GM19324 (cell line): ENCODE measurements at regions not wholly inside any gene's neighbourhood (a gene's known extent, or its start where the extent isn't known, plus 50 kb on each side); places are given as distances from the start of the nearest gene placed in this dataset.
"Not testable (repeated sequence)": the region's sequence is repeated elsewhere in the genome, so short reads cannot be mapped to it uniquely, and the experiment has no call there.

Experiments
- ATAC-seq: cut with Tn5 transposase; IDR thresholded peaks from one replicate; pipeline ENCODE4 v1.9.1; 2021; ENCODE audit warnings: mild to moderate bottlenecking, moderate library complexity; ENCODE audit not compliant: unreplicated experiment, low FRiP score

DNA sequence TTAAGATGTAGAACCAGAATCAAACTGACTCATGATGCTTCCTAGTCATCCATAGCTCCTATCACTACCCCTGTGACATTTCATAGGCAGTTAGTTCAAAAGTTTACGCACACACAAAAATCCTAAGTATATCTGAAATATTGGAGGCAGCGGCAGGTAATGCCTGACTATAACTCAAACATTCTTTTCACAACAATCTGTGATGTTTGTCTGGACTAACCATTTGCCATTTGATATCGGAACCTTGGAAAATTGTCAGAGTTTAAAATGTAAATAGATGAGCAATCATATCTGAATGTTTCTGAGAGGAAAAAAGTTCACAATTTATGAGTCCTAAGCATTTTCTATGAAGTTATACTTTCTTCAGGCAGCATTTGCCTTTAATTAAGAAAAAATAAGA is 1078.2 kb downstream of the EPHA7 start:
- no peak for ATAC-seq

DNA sequence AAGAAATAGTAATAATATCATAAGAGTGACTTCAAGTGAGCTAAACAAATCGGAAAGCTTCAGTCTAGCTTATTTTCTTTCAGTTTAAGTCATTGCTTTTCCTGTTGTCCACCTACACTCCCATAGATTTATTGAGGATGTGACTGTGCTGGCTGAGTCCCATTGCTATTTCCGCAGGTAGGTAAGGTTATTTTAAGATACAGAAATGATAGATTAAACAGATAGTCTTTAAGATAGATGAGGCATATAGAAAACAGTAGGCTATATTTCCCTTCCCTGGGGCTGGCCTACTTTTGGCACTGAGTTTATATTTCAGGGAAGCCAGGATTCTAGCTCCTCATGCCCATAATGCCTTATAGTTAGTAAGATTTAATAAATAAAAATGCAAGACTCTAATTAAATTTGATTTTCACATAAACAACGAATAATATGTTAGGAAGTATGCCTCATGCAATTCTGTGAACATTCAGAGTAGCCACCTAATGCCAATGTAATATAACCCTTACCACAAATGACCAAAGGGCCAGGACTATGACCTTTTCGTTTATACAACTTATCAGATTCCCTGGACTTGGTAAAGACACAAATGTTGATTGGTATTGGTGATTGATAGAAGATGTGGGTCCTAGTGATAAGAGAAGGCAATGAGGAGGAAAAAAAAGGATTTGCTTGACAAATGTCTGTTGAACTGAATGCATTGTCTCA is 1079.3 kb downstream of the EPHA7 start:
- no peak for ATAC-seq

DNA sequence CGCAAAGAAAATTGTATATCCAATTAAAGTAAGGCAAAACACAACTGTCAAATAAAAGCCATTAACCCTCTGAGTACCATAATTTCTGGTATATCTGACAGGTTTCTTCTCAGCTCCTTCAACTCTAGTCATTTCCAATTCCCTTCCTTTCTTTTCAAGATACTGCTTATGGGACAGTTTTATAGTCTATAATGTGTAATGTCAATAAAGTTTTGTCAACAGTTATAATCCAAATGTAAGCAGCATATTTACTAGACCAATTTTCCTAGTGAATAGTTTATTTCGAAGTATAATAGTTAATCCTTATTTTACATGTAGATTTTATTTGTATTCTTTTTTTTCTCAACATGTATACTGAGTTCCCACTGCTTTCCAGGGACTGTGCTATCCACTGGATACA is 1081.8 kb downstream of the EPHA7 start:
- no peak for ATAC-seq

DNA sequence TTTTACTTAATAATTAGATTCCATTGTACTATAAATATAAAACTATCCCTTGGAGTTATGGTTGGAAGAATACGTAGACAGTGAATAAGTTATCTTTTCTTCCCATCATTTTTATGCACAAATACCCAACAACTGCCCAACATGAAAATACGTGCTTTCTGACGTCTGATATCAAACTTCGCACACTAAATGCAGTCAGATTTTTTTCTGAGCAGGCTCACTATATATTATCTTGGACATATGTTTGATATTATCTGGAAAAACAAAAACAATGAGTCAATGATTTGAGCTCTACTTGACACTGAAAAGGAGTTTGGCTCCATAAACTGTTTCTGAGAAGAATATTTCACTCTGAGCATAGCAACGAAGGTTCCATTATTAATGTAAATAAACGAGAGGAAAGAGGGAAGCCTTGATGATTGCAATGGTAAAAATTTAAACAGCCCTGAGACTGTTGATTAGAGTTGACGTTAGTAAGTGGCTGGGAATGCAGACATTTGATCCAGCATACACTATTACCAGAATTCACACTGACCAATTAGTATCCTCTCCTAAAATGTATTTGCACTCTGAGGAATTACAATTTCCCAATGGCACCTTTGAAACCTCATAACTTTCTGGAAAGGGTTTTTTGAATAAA is 1090.0 kb downstream of the EPHA7 start:
- ATAC-seq = no peak

DNA sequence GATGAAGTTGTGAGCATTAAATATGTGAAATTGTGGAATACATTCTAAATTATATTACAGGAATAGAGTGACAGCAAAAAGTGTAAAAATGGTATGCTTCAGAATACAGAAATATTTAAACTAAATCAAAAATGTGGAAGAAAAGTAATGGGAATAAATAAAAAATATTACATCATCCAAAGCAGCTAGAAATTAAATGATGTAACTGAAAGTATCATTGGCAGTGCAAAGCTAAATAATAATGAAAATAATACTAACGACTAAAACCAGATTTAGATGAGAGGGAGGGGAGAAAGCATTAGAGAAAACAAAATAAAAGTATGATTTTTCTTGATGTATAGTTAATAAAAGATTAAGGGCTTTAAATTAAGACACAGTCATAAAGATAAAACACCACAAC is 1104.0 kb downstream of the EPHA7 start:
- no peak for ATAC-seq

DNA sequence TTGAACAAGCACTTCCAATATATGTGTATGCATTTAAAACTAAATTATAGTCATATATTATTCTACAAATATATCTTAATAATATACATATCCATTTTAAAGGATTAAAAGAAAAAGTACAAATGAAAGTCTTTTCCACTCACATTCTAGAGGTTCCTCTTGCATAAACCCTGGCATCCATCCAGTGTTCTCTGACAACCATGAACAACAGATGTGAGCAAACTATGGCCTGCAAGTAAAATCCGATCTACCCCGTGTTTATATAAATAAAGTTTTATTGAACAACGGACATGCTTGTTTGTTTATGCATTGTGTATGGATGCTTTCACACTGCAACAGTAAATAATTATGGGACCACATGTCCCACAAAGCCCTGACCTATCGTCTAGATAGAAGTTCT is 1122.3 kb downstream of the EPHA7 start:
- no peak for ATAC-seq

DNA sequence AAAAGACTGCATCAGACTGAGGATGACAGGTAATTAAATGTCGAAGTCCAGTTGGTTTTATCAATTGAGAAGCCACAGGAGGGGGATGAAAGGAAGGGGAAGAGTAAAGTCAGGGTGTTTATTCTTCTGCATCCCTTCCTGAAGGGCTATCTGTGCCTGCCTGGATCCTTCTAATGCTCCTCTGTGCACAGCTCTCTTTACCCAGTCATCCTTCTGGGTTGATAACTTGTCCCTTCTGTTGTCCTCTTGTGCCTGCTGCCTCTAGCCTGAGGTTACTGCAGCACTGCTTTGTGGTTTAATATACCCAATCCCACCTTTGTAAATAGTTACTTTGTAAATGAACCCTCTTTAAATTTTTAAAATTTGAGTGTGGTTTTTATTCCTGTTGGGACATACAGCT is 1127.3 kb downstream of the EPHA7 start:
- ATAC-seq = no peak

DNA sequence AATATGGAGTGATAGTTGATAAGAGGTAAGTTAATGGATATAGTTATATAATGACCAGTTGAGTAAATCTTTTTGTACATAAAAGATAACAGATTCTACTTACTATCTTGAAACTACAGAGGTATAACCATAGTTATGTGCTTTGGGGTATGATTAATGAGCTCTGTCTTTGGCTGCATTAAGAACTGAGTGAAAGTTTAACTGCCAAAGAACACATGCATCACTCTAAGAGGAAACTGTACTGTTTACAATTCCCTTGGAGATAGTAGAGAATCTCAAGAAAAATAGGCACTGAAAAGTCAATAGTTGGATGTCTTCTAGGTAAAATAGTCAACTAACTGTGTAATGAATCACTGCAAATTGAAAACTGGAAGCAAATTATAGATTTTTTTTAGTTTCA is 1129.5 kb downstream of the EPHA7 start:
- ATAC-seq = no peak

DNA sequence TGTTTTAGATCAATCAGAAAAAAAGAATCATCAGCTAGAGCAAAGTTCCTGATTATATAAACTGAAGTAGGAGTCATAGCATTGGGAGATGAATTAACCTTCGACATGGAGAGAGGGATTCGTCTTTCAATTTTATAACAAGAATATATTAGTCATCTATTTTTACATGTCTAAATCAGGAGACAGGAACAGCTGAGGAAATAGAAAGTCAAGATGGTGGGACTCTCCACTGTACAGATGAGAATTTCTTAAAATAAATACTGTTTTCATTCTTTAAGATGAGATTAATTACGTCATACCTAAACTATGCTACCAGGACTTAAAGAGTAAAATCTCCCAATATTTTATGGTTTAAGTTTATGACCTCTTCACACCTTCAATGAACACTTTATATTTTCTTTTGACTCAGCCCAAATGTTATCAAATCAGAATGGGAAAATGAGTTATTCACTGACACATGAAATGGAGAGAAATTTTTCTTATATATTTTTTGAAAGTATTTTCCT is 1137.7 kb downstream of the EPHA7 start:
- no peak for ATAC-seq

DNA sequence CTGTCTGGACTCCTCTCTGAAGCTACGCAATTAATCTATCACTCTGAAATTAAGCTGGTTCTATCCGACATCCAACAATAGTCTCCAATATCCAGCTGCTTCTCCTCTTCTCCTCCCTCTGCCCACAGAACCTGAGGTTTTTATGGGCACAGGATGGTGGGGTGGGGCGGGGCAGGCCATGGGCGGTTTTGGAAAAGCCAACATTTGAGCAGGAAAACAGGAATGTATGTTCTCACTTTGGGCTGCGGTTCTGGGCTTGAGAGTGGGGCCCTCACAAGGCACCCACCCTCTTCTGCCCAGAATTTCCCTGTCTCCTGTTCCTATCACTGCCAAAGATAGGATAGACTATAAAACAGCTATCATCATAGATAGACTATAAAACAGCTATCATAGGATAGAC is 1144.2 kb downstream of the EPHA7 start:
- ATAC-seq = no peak

DNA sequence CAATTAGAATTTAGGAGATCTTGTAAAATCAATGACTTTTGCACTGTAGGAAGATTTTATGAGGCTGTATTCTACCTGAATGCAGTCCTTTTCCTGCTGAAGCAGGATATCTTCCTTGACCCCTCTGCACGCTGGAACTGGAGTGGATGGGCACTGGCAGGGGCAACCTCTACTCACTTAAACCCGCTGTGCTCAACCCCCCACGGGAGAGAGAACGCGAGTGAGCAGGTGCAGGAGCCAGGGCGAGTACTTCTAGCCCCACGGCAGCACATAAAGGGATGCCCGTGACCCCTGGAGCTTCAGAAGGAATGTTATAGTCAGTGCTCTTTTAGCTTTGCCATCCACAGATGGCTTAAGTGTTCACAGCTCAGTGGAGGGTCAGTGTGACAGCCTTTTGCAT is 1144.8 kb downstream of the EPHA7 start:
- no peak for ATAC-seq

DNA sequence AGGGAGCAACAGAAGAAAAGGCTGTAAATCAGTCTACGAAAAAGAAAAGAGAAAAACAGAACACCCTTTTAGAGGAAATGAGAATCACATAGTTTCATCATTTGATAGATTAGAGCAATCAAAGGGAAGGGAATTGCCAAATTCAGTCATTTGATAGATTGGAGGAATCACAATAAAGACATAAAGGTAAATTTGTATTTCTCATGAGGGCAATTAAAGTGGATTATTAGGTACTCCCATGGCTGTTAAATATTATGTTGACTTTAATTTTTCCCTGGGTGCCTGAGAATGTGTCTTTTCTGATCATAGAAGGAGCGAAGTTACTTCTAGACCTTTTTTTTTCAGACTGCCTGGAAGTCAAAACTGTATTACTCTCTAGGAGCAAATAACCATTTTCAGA is 1145.7 kb downstream of the EPHA7 start:
- ATAC-seq = no peak

DNA sequence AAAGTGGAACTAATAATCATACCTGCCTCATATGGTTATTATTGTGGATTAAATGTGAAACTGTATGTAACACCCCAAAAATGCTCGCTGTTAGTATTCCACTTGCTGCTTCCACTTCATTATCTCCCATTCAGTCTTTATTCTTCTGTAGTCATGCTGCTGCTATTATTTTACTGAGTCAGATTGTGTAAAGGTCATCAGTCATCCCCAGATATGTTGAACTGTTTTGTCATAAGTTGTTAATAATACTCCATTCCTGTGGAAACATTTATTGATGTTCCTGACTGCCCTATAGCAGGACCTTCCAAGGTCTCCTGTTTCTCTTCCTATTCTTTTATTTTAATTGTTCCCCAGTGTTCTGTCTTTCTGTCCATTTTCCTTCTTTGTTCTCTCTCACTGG is 1148.3 kb downstream of the EPHA7 start:
- ATAC-seq = no peak

DNA sequence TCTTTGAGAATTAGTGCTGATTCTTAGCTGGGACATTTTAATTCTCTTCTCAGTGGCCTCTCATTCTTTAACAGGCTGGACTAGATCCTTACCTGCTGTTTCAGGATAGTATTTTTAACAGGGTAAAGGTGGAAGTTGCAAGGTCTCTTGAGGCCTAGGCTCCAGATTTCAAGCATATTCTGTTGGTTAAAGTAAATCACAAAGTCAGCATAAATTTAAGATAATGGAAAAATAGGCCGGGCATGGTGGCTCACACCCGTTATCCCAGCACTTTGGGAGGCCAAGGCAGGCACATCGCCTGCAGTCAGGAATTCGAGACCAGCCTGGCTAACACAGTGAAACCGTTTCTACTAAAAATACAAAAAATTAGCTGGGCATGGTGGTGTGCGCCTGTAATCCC is 1149.0 kb downstream of the EPHA7 start:
- ATAC-seq = no peak

DNA sequence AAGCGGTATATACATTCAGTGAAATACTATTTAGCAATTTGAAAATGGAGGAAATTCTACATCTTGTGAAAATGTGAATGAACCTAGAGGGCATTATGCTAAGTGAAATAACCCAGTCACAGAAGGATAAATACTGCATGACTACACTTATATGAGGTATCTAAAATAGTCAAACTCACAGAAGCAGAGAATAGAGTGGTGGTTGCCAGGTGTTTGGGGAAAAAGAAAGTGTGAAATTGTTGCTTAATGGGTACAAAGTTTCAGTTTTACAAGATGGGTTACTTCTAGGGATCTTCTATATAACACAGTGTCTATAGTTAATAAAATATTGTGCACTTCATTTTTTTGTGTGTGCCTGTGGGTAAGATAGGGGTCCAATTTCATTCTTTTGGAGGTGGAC is 1152.0 kb downstream of the EPHA7 start:
- ATAC-seq = no peak

DNA sequence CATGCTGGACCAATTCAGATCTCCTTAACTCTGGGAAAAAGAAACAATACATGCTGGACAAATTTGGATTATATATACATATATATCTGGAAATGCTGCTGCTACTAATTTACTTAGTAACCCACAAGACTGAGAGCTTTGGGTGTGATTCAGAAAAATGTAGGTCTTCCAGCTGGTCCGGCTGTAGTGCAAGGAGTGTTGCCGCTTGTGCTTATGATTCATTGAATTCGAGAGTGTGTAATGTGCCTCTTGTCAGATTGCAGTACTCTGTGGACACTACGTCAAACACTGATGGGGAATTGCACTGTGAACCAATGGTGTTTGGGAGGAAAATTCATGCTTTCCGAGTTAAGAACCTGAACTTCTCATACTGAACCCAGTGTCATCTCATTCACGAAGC is 1155.5 kb downstream of the EPHA7 start:
- ATAC-seq = no peak

DNA sequence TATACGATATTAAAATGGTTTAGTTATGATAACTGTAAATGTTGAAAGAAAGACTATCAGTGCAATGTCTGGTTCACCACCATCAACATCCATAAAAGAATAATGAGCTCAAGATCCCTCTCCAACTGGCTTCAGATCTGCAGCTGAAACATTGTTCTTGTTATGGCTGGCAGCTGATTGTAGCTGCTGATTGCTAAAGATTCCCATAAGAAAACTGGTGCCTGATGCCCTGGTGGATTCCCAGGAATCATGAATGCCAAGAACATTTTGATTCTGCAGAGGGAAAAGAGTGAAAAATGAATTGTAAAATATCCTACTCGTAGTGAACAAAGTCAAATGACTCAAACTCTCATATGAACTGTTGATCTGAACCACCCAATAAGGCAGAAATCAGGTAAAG is 1160.2 kb downstream of the EPHA7 start:
- ATAC-seq = no peak

DNA sequence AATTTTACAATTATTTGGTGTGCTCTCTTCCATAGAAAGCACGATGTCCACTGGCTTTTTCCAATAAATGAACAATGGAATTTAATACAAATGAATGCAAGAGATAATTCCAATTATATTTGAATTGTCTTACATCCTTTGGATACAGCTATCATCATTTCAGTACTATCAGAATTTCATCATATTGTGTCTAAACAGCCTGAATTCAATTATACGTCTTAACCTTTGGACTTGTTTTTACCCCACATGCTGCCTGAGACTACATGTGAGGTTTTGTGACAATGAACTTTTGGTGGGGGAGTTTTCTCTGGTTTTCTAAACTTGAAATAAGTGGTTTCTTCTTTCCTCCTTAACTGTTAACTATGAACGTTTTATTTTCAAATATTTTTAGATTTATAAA is 1176.0 kb downstream of the EPHA7 start:
- ATAC-seq = no peak

DNA sequence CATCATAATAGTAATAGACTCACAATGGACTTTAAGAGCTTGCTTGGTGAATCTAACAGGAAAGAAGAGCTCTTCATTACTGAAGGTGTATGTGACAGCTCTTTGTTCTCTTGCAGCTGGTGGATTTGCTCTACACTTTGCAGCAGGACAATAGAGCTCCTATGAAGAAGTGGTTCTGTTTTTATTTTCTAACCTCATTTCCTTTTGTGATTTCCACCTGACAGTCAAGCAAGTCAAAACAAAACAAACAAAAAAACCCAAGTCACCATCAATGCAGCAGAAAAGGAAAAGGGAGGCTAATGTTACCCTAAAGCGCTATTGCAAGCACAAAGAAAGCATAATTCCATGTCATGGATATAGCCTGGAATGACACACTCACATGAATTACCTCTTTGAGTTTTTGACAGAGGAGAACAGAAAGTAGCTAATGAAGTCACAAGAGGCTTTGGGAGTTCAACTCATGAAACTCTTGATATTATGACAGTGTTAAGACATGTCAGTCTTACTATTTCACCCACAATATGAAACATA is 1188.1 kb downstream of the EPHA7 start:
- no peak for ATAC-seq

DNA sequence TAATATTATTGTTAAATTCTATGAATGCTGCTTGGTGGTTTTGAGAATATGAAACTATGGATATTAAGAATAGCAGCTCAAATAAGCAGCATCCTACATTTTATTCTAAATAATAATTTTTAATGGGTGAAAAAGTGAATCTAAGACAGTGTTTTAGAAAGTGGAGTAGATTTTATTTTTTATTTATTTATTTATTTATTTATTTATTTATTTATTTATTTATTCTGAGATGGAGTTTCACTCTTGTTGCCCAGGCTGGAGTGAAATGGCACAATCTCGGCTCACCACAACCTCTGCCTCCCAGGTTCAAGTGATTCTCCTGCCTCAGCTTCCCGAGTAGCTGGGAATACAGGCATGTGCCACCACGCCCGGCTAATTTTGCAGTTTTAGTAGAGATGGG is 1199.4 kb downstream of the EPHA7 start:
- not testable (repeated sequence) for ATAC-seq

DNA sequence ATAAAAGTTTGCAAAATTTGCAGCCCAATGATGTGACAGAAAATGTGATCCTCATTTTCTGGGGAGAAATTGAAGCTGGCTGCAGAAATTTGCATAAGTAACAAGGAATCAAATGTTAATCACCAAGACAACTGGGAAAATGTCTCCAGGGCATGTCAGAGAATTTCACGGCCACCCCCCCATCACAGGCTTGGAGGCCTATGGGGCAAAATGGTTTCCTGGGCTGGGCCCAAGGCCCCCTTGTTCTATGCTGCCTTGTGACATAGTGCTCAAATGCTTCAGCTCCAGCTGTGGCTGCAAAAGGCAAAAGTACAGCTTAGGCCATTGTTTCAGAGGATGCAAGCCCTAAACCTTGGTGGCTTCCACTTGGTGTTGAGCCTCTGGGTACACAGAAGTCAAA is 1202.6 kb downstream of the EPHA7 start:
- no peak for ATAC-seq

DNA sequence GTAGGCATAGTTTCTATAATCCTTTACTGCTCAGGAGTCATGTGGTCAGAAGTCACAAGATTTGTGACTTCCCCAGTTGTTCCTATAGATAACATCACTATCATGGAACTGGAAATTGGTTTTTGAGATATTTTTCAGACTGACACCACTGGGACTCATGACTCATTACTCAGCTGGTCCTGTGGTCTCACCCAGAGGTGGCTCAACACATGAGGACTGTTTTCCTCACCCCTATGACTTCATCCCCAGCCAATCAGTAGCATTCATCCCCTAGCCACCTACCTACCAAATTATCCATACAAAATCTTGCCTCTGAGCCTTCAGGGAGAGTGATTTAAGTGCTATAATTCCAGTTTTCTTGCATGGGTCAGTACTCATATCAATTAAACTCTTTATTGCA is 1217.7 kb downstream of the EPHA7 start:
- no peak for ATAC-seq
